Breast epithelium (tissue), 3 donors: ENCODE measurements at regions not wholly inside any gene's neighbourhood (a gene's known extent, or its start where the extent isn't known, plus 50 kb on each side); places are given as distances from the start of the nearest gene placed in this dataset.

Experiments
- CTCF ChIP-seq, 3 donors: fragments of 450-650 bp; IDR thresholded peaks; one replicate each; pipeline ENCODE4 v1.5.1; 2016 to 2017; ENCODE audit warnings: antibody characterized with exemption in 3 of 3, mild to moderate bottlenecking in 3 of 3, moderate library complexity in 3 of 3
- POLR2AphosphoS5 ChIP-seq, 3 donors: sonication (generic); formaldehyde crosslinking; IDR thresholded peaks; one replicate each; pipeline ENCODE4 v1.6.1; 2017; ENCODE audit warnings: antibody characterized with exemption in 3 of 3

- TF ChIP-seq CTCF (IDR thresholded peaks at IDR 0.05) (no peak), POLR2AphosphoS5 (IDR thresholded peaks at IDR 0.05) (no peak)
These were observed 339.9 kb upstream of the PODXL start for GRCh38 chr7:131896165-131896863.
